ENCODE measurements at regions not wholly inside any gene's neighbourhood (a gene's known extent, or its start where the extent isn't known, plus 50 kb on each side); places are given as distances from the start of the nearest gene placed in this dataset.

DNA sequence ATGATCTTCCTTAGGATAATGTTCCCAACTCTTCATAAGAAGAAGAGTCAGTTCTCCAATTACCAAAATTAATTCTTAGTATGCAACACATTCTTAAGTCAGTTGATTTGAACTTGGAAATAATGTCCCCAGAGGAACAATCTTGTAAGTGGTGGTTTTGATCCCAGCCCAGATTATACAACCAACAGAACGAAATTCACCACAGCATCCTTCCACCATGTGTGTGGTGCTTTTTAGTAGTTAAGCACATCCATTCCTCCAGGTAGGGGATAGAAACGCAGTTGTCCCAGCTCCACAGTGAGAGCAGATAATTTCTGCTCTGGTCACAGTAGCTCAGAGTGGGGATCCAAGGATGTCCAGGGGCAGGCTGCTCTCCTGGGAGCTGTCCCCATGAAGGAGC, 161.7 kb upstream of the SLC39A10 start:
- TF ChIP-seq, protein P1, sequence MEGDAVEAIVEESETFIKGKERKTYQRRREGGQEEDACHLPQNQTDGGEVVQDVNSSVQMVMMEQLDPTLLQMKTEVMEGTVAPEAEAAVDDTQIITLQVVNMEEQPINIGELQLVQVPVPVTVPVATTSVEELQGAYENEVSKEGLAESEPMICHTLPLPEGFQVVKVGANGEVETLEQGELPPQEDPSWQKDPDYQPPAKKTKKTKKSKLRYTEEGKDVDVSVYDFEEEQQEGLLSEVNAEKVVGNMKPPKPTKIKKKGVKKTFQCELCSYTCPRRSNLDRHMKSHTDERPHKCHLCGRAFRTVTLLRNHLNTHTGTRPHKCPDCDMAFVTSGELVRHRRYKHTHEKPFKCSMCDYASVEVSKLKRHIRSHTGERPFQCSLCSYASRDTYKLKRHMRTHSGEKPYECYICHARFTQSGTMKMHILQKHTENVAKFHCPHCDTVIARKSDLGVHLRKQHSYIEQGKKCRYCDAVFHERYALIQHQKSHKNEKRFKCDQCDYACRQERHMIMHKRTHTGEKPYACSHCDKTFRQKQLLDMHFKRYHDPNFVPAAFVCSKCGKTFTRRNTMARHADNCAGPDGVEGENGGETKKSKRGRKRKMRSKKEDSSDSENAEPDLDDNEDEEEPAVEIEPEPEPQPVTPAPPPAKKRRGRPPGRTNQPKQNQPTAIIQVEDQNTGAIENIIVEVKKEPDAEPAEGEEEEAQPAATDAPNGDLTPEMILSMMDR (IDR thresholded peaks at IDR 0.05): no peak
- TF ChIP-seq POLR2AphosphoS5 (IDR thresholded peaks at IDR 0.05) (no peak), POLR2A (IDR thresholded peaks at IDR 0.05) (no peak)

Measured in sigmoid colon (tissue), 4 donors.